Spleen (tissue), 11 donors: ENCODE measurements at regions not wholly inside any gene's neighbourhood (a gene's known extent, or its start where the extent isn't known, plus 50 kb on each side); places are given as distances from the start of the nearest gene placed in this dataset.

Source experiments
- DNase-seq: peaks from one replicate; pipeline ENCODE4 v3.0.0-alpha.2; 2020
- H3K27ac ChIP-seq, 8 donors: fragments of 200-600 bp; sonication (generic) in 7 of 8; 1 replicate in 4 of 8; 2 replicates in 4 of 8; pipeline versions ENCODE4 v1.5.0 to v1.8.0; 2016 to 2021; ENCODE audit warnings: inconsistent platforms in 4 of 8, mild to moderate bottlenecking in 4 of 8, moderate library complexity in 1 of 8
- H3K27me3 ChIP-seq, 7 donors: fragments of 200-600 bp; sonication (generic) in 6 of 7; replicated peaks in 1 of 7; 1 replicate in 4 of 7; 2 replicates in 3 of 7; pipeline versions ENCODE4 v1.5.0 to v1.8.0; 2016 to 2021; ENCODE audit warnings: inconsistent platforms in 3 of 7, mild to moderate bottlenecking in 1 of 7
- H3K36me3 ChIP-seq, 6 donors: fragments of 200-600 bp; sonication (generic) in 5 of 6; 1 replicate in 4 of 6; 2 replicates in 2 of 6; pipeline versions ENCODE4 v1.5.0 to v1.8.0; 2016 to 2021; ENCODE audit warnings: inconsistent platforms in 2 of 6
- H3K4me1 ChIP-seq, 6 donors: fragments of 200-600 bp; sonication (generic) in 5 of 6; 1 replicate in 3 of 6; 2 replicates in 3 of 6; pipeline versions ENCODE4 v1.5.0 to v1.8.0; 2016 to 2021; ENCODE audit warnings: inconsistent platforms in 3 of 6
- H3K4me3 ChIP-seq, 8 donors: fragments of 200-600 bp; sonication (generic) in 7 of 8; 1 replicate in 4 of 8; 2 replicates in 4 of 8; pipeline versions ENCODE4 v1.5.0 to v1.8.0; 2016 to 2021; ENCODE audit warnings: inconsistent platforms in 4 of 8, mild to moderate bottlenecking in 4 of 8, moderate library complexity in 2 of 8
- H3K9me3 ChIP-seq, 8 donors: fragments of 200-600 bp; sonication (generic) in 7 of 8; 1 replicate in 4 of 8; 2 replicates in 4 of 8; pipeline versions ENCODE4 v1.5.0 to v1.8.0; 2016 to 2021; ENCODE audit warnings: inconsistent platforms in 4 of 8
- CTCF ChIP-seq, 11 experiments: fragments of 200-600 bp in 7 of 11; fragments of 450-650 bp in 4 of 11; sonication (generic) in 4 of 11; IDR thresholded peaks in 8 of 11; conservative IDR thresholded peaks in 3 of 11; 1 replicate in 7 of 11; 2 replicates in 4 of 11; pipeline versions ENCODE4 v1.4.0 to v1.8.0; 2016 to 2021; ENCODE audit warnings: antibody characterized with exemption in 11 of 11, inconsistent platforms in 4 of 11, mild to moderate bottlenecking in 1 of 11
- POLR2A ChIP-seq, 3 donors: fragments of 450-650 bp; IDR thresholded peaks; one replicate each; pipeline ENCODE4 v1.5.1; 2017; ENCODE audit warnings: antibody characterized with exemption in 3 of 3, mild to moderate bottlenecking in 1 of 3
- POLR2AphosphoS5 ChIP-seq, 3 donors: sonication (generic); formaldehyde crosslinking; IDR thresholded peaks; one replicate each; pipeline ENCODE4 v1.5.1; 2017; ENCODE audit warnings: antibody characterized with exemption in 3 of 3
- WGBS, 5 donors: extraction: QIAGEN DNeasy Blood & Tissue Kit in 3 of 5; methylation state at CpG; one replicate each; pipeline versions ENCODE4 v1.1.5 to v1.1.7; 2013 to 2018; 5-methylcytosine and 5-hydroxymethylcytosine counted together
- intact Hi-C: fragments of 100-400 bp; cut with DNase I; formaldehyde crosslinking; loops from one replicate; pipeline ENCODE4 v1.15.0; 2023; ENCODE audit warnings: low total_unique reads
- donor health status: healthy with polysubstance abuse.
- donor health status: DM: no; HTN: no; CAD: no; lungs with moderate emphysema.
- donor health status: DM: no; HTN: no; CAD: no.
- donor health status: Bipolar disorder and iron deficiency.
- donor health status: healthy.
- donor health status: DM: no; HTN: no; CAD: no.
- donor health status: DM: yes; HTN: yes; CAD: no.

- Histone ChIP-seq H3K4me1 (no peaks in the 10 kb centered on the region), H3K9me3 (peaks cover 0 to 8% (median under 1%) of the 10 kb centered on the region in 8 donors), H3K27me3 (peaks cover 0 to 38% (median 4%) of the 10 kb centered on the region in 7 donors), H3K27ac (no peak overlapping the region), H3K4me3 (no peak overlapping the region), H3K36me3 (no peaks in the 10 kb centered on the region)
- 92 to 97% (median 95%) methylated on average over 5 to 22 of the region's 22 CpGs for WGBS, 5 donors
- no peak for DNase-seq
- intact Hi-C loops, result no loop called here
- no peak for TF ChIP-seq POLR2AphosphoS5 (IDR thresholded peaks at IDR 0.05)
- no peak for TF ChIP-seq POLR2A (IDR thresholded peaks at IDR 0.05)
- no peak for TF ChIP-seq CTCF (IDR thresholded peaks at IDR 0.05 in 8 of 11, conservative IDR thresholded peaks at IDR 0.05 in 3 of 11)
Measured at GRCh38 chr10:84571146-84571545, 242.8 kb downstream of the CCSER2 start.

GRCh38 chr10:84574102-84574501 lies 245.7 kb downstream of the CCSER2 start:
- intact Hi-C loops, result no loop called here
- no peak overlapping the region for H3K27ac ChIP-seq
- no peak for DNase-seq
- peaks cover 0 to 17% (median 0%) of the 10 kb centered on the region in 7 donors for H3K27me3 ChIP-seq
- no peaks in the 10 kb centered on the region for H3K36me3 ChIP-seq
- peaks cover 0 to 21% (median 6%) of the 10 kb centered on the region in 8 donors for H3K9me3 ChIP-seq
- TF ChIP-seq POLR2A (IDR thresholded peaks at IDR 0.05) (no peak), POLR2AphosphoS5 (IDR thresholded peaks at IDR 0.05) (no peak), CTCF (IDR thresholded peaks at IDR 0.05 in 8 of 11, conservative IDR thresholded peaks at IDR 0.05 in 3 of 11) (no peak)
- H3K4me1 ChIP-seq, result no peaks in the 10 kb centered on the region
- 84 to 98% (median 96%) methylated on average over 1 of the region's 1 CpG for WGBS, 5 donors
- no peak overlapping the region for H3K4me3 ChIP-seq

- no peak overlapping the region for H3K27ac ChIP-seq
- no peaks in the 10 kb centered on the region for H3K4me1 ChIP-seq
- WGBS, 5 donors, result 69 to 83% (median 75%) methylated on average over 6 of the region's 6 CpGs
- H3K36me3 ChIP-seq, result no peaks in the 10 kb centered on the region
- H3K9me3 ChIP-seq, result peaks cover 0 to 5% (median 1%) of the 10 kb centered on the region in 8 donors
- intact Hi-C loops, result no loop called here
- H3K4me3 ChIP-seq, result no peak overlapping the region
- no peak for DNase-seq
- peaks cover 0 to 7% (median 0%) of the 10 kb centered on the region in 7 donors for H3K27me3 ChIP-seq
- no peak for TF ChIP-seq POLR2A (IDR thresholded peaks at IDR 0.05)
- no peak for TF ChIP-seq CTCF (IDR thresholded peaks at IDR 0.05 in 8 of 11, conservative IDR thresholded peaks at IDR 0.05 in 3 of 11)
- TF ChIP-seq POLR2AphosphoS5 (IDR thresholded peaks at IDR 0.05), result no peak
Measured at GRCh38 chr10:84581976-84582375, 253.6 kb downstream of the CCSER2 start.

GRCh38 chr10:84583501-84583900 lies 255.1 kb downstream of the CCSER2 start:
- no peak for TF ChIP-seq POLR2AphosphoS5 (IDR thresholded peaks at IDR 0.05)
- TF ChIP-seq POLR2A (IDR thresholded peaks at IDR 0.05), result no peak
- TF ChIP-seq CTCF (IDR thresholded peaks at IDR 0.05 in 8 of 11, conservative IDR thresholded peaks at IDR 0.05 in 3 of 11), result no peak
- H3K36me3 ChIP-seq, result no peaks in the 10 kb centered on the region
- no peaks in the 10 kb centered on the region for H3K9me3 ChIP-seq
- H3K4me1 ChIP-seq, result no peaks in the 10 kb centered on the region
- no peak overlapping the region for H3K27ac ChIP-seq
- intact Hi-C loops, result no loop called here
- peaks cover 0 to 8% (median 0%) of the 10 kb centered on the region in 7 donors for H3K27me3 ChIP-seq
- H3K4me3 ChIP-seq, result no peak overlapping the region
- 46 to 51% (median 49%) methylated on average over 5 of the region's 5 CpGs for WGBS, 5 donors
- no peak for DNase-seq
